ENCODE measurements at regions not wholly inside any gene's neighbourhood (a gene's known extent, or its start where the extent isn't known, plus 50 kb on each side); places are given as distances from the start of the nearest gene placed in this dataset.
"Not testable (repeated sequence)": the region's sequence is repeated elsewhere in the genome, so short reads cannot be mapped to it uniquely, and the experiment has no call there.

GRCh38 chr5:40202814-40203440, 476.8 kb upstream of the PTGER4 start:
- in situ Hi-C loops (cut with MboI; ENCODE audit: low pct_unique_long_range_greater_than_20kb, low sequenced_read_pairs): no loop called here

GRCh38 chr5:40198736-40199135, 481.0 kb upstream of the PTGER4 start:
- in situ Hi-C loops (cut with MboI; ENCODE audit: low pct_unique_long_range_greater_than_20kb, low sequenced_read_pairs): no loop called here
- no peak for DNase-seq

More at GRCh38 chr5:40202814-40203440, 476.8 kb upstream of the PTGER4 start:
- no peak for DNase-seq

- DNase-seq; in situ Hi-C loops (cut with MboI; ENCODE audit: low pct_unique_long_range_greater_than_20kb, low sequenced_read_pairs): not testable (repeated sequence)
Observed at GRCh38 chr5:40195574-40195973, 484.1 kb upstream of the PTGER4 start.

GRCh38 chr5:40191150-40191549, 488.6 kb upstream of the PTGER4 start:
- DNase-seq: no peak
- in situ Hi-C loops (cut with MboI; ENCODE audit: low pct_unique_long_range_greater_than_20kb, low sequenced_read_pairs): no loop called here

- DNase-seq: no peak
- in situ Hi-C loops (cut with MboI; ENCODE audit: low pct_unique_long_range_greater_than_20kb, low sequenced_read_pairs): no loop called here
Observed at GRCh38 chr5:40172721-40173120, 507.0 kb upstream of the PTGER4 start.

- in situ Hi-C loops (cut with MboI; ENCODE audit: low pct_unique_long_range_greater_than_20kb, low sequenced_read_pairs): no loop called here
- DNase-seq: no peak
Observed at GRCh38 chr5:40171971-40172370, 507.7 kb upstream of the PTGER4 start.

GRCh38 chr5:40167283-40167682, 512.4 kb upstream of the PTGER4 start:
- in situ Hi-C loops (cut with MboI; ENCODE audit: low pct_unique_long_range_greater_than_20kb, low sequenced_read_pairs): no loop called here
- no peak for DNase-seq

GRCh38 chr5:40166802-40167201, 512.9 kb upstream of the PTGER4 start:
- in situ Hi-C loops (cut with MboI; ENCODE audit: low pct_unique_long_range_greater_than_20kb, low sequenced_read_pairs): no loop called here
- DNase-seq: no peak

- no peak for DNase-seq
- in situ Hi-C loops (cut with MboI; ENCODE audit: low pct_unique_long_range_greater_than_20kb, low sequenced_read_pairs): no loop called here
Observed at GRCh38 chr5:40165789-40166728, 513.7 kb upstream of the PTGER4 start.

GRCh38 chr5:40165106-40165788, 514.5 kb upstream of the PTGER4 start:
- in situ Hi-C loops (cut with MboI; ENCODE audit: low pct_unique_long_range_greater_than_20kb, low sequenced_read_pairs): no loop called here
- DNase-seq: no peak

GRCh38 chr5:40160435-40160834, 519.3 kb upstream of the PTGER4 start:
- DNase-seq: no peak
- in situ Hi-C loops (cut with MboI; ENCODE audit: low pct_unique_long_range_greater_than_20kb, low sequenced_read_pairs): no loop called here

- DNase-seq: no peak
- in situ Hi-C loops (cut with MboI; ENCODE audit: low pct_unique_long_range_greater_than_20kb, low sequenced_read_pairs): no loop called here
Observed at GRCh38 chr5:40154194-40154593, 525.5 kb upstream of the PTGER4 start.

- in situ Hi-C loops (cut with MboI; ENCODE audit: low pct_unique_long_range_greater_than_20kb, low sequenced_read_pairs): no loop called here
- no peak for DNase-seq
Observed at GRCh38 chr5:40150896-40151295, 528.8 kb upstream of the PTGER4 start.

- DNase-seq: no peak
- in situ Hi-C loops (cut with MboI; ENCODE audit: low pct_unique_long_range_greater_than_20kb, low sequenced_read_pairs): no loop called here
Observed at GRCh38 chr5:40141896-40142295, 537.8 kb upstream of the PTGER4 start.

GRCh38 chr5:40141418-40141817, 538.3 kb upstream of the PTGER4 start:
- in situ Hi-C loops (cut with MboI; ENCODE audit: low pct_unique_long_range_greater_than_20kb, low sequenced_read_pairs): no loop called here
- no peak for DNase-seq

- in situ Hi-C loops (cut with MboI; ENCODE audit: low pct_unique_long_range_greater_than_20kb, low sequenced_read_pairs): no loop called here
- no peak for DNase-seq
Observed at GRCh38 chr5:40137223-40137622, 542.5 kb upstream of the PTGER4 start.

- no peak for DNase-seq
- in situ Hi-C loops (cut with MboI; ENCODE audit: low pct_unique_long_range_greater_than_20kb, low sequenced_read_pairs): no loop called here
Observed at GRCh38 chr5:40134883-40135520, 544.7 kb upstream of the PTGER4 start.

GRCh38 chr5:40124367-40124766, 555.3 kb upstream of the PTGER4 start:
- in situ Hi-C loops (cut with MboI; ENCODE audit: low pct_unique_long_range_greater_than_20kb, low sequenced_read_pairs): no loop called here
- peak; percentile 29 for DNase-seq

- in situ Hi-C loops (cut with MboI; ENCODE audit: low pct_unique_long_range_greater_than_20kb, low sequenced_read_pairs): no loop called here
- DNase-seq: no peak
Observed at GRCh38 chr5:40121236-40121635, 558.5 kb upstream of the PTGER4 start.

Data from KBM-7 (cell line).